HTR-8/SVneo (cell line): ENCODE measurements at regions not wholly inside any gene's neighbourhood (a gene's known extent, or its start where the extent isn't known, plus 50 kb on each side); places are given as distances from the start of the nearest gene placed in this dataset.

ENCODE experiments used
- DNase-seq: peaks from one replicate; pipeline ENCODE4 v3.0.0; 2011; ENCODE audit warnings: low spot score, mixed read lengths; ENCODE audit not compliant: insufficient read length
- FAIRE-seq: peaks from 2 replicates; lab custom pipeline; 2011; peaks lifted over from hg19 to GRCh38; lab: Jason Lieb, UNC

- FAIRE-seq (no peak), DNase-seq (no peak)
Measured at GRCh38 chr3:99071096-99071495, 169.6 kb upstream of the DCBLD2 start.

- FAIRE-seq (no peak), DNase-seq (no peak)
Measured at GRCh38 chr3:99069973-99070372, 168.5 kb upstream of the DCBLD2 start.

DNA sequence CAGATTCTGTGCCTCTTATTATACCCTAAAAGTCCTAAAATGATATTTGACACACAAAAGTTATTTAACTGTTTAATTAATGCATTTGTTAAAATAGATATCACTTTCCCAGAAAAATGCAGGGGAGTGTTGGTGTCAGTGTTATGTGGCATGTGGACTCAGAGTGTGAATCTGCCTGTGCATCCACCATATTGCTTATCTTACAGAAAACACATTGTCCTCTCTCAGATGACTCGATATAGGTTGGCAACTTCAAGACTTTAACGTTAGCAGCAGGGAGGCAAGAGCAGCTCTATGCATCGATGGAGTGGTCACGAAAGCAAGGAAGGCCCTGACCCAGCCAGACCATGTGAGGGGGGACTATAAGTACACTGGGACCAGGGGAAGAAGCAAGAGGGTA, 165.4 kb upstream of the DCBLD2 start:
- DNase-seq (no peak), FAIRE-seq (no peak)

DNA sequence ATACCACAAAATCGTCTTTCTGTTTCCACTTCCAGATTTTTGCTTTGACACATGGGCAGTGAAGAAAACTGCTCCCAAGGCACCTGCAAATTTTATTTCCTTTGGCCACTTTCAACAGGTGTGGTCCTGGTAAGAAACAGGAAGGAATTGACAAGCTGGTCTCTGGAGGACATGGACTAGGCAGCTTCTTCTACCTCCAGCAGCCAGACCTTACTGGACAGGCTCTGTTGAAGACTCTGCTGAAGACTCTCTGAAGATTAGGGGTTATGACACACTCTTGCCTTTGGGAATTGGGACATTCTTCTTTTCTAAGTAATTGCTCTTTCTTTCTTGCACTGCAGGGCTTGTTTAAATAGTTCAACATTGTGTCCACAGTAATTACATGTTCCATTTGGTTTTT, 147.7 kb upstream of the DCBLD2 start:
- FAIRE-seq: no peak
- DNase-seq: no peak

DNA sequence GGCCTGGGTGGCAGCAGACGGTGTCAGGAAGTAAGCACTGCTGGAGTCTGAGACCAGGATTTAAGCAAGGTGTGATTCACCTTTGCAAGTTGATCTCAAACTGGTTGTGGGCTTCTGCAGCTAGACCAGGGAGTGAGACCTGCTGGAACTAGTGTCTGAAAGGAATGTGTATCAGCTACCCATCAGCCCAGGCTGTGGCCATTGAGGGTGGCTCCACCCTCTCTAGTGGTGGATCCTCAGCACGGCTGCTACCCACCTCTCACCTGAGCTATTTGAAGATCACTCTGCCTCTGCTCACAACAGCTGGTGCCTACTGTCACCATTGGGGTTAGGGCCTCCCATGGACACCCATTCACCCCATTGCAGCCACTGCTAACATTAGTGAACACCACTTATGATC, 140.3 kb upstream of the DCBLD2 start:
- DNase-seq (no peak), FAIRE-seq (no peak)

GRCh38 chr3:99031778-99032177, 130.3 kb upstream of the DCBLD2 start:
- DNase-seq (no peak), FAIRE-seq (no peak)

DNA sequence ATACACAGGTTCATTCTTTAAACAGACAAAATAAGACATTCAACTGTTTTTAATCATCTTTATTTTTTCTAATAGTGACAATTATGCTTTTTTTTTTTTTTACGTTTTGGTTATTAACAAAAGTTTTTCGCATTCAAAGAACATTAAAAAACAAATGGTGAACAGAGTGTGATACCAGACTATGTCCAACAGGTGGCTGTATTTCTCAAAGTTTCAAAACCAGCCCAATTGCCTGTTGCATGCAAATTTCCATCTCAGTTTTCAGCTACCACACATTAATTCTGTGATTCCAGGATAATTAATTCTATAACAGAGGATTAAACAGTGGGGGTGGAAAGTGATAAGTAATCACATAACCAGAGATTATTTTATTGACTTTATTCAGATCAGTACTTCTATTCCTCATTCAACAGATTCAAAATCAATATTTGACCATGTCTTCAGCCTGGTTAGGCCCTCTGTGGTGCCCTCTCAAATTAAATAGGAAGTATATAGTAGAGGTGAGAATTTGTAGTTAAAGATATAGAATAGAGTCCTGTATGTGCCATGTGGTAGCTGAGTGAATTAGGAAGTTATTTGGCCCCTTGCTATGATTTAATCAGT, 122.2 kb upstream of the DCBLD2 start:
- no peak for FAIRE-seq
- DNase-seq: peak; percentile 38

DNA sequence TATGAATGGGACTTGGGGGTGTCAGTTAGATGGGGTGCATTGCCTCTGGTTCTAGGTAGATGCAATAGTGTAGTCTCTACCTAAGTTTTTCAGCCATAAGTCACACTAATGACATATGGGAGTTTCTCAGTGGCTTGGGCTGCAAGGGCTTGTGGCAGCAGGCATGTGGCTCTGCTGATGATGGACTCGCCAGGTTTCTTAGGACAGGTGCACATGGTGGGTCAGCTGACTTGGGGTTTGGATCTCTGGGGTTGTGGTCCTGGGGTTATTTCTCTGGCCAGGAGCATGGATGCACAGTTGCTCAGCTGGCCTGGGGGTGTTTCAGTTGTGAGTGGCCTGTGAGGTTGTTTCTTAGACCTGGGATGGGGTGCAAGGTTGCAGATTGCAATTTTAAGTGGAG, 120.0 kb upstream of the DCBLD2 start:
- FAIRE-seq (no peak), DNase-seq (no peak)

GRCh38 chr3:99016452-99016851, 115.0 kb upstream of the DCBLD2 start:
- no peak for DNase-seq
- no peak for FAIRE-seq

GRCh38 chr3:99013777-99014315, 112.4 kb upstream of the DCBLD2 start:
- FAIRE-seq (no peak), DNase-seq (no peak)

DNA sequence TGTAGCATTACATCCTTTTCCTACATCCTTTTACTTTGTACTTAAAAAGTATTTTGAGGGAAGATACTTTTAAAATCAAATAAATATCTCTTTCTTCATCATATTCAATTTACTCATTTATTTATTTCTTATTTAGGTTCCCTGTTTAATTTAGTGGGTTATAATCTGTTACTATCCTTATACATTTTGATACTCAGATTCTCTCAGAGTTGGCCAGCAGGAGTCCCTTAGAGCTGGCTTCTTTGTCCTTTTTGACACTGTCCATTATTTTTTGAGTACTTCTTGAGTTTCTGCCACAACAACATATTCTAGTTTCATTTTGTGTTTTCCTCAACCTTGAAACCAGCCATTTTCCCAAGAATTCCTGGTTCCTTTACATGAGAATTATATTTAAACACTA, 111.6 kb upstream of the DCBLD2 start:
- no peak for DNase-seq
- FAIRE-seq: no peak

GRCh38 chr3:99012051-99012450, 110.6 kb upstream of the DCBLD2 start:
- FAIRE-seq: no peak
- DNase-seq: no peak

DNA sequence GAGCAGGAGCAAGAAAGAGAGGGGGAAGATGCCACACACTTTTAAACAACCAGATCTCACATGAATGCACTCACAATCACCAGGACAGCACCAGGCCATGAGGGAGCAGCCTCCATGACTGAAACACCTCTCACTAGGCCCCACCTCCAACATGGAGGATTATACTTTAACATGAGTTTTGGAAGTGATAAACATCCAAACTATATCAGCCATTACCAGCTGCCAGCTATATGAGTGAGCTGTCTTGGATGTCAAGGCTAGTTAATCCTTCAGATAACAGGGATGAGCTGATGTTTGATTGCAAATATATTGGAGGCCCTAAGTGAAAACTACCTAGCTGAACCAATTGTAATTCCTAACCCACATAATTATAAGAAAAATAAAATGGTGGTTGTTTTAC, 108.4 kb upstream of the DCBLD2 start:
- DNase-seq (no peak), FAIRE-seq (no peak)

GRCh38 chr3:99006686-99007085, 105.2 kb upstream of the DCBLD2 start:
- no peak for FAIRE-seq

GRCh38 chr3:98999675-99000074, 98.2 kb upstream of the DCBLD2 start:
- no peak for DNase-seq
- no peak for FAIRE-seq

More at GRCh38 chr3:99006686-99007085, 105.2 kb upstream of the DCBLD2 start:
- DNase-seq: no peak

- FAIRE-seq (peak; percentile 71), DNase-seq (no peak)
Measured at GRCh38 chr3:98994128-98994762, 92.8 kb upstream of the DCBLD2 start.

DNA sequence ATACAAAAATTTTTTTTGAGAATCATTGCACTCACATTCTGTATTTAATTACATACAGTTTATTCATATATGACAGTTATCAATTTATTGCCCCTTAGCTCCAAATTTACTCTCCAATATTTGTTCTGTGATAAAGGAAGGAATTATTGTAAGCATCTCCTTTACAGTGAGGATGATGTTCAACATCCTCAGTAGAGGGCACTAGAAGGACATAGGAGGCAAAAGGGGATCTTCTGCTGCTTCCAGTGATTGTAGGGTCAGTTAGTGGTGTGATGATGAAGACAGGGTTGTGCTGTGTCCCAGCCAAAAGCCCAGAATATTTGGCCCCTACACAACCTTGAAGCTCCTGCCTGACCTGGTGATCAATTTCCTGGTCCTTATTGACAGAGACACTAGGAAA, 89.9 kb upstream of the DCBLD2 start:
- no peak for FAIRE-seq

GRCh38 chr3:98990657-98991056, 89.2 kb upstream of the DCBLD2 start:
- DNase-seq (no peak), FAIRE-seq (no peak)

More for the DNA sequence above, 89.9 kb upstream of the DCBLD2 start:
- DNase-seq: no peak

DNA sequence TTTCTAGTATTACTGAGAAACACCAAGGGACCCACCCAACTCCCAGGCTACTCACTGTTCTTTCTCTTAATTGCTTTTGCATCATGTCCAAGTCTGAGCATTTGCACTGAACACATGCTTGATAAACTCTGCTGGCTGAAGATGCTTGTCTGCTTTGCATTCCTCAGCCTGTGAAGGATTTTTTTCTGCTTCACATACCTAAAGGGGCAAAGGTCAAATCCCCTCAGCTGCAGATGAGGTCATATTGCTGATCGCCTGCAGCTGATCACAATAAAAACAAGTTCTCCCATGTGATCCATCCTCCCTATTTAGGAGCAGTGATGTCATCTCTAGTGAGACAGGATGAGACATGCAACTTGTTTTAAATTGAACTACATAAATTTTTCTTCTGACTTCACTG, 84.6 kb upstream of the DCBLD2 start:
- DNase-seq (peak; percentile 51), FAIRE-seq (peak; percentile 89)

GRCh38 chr3:98985431-98985830, 83.9 kb upstream of the DCBLD2 start:
- no peak for FAIRE-seq
- DNase-seq: no peak

DNA sequence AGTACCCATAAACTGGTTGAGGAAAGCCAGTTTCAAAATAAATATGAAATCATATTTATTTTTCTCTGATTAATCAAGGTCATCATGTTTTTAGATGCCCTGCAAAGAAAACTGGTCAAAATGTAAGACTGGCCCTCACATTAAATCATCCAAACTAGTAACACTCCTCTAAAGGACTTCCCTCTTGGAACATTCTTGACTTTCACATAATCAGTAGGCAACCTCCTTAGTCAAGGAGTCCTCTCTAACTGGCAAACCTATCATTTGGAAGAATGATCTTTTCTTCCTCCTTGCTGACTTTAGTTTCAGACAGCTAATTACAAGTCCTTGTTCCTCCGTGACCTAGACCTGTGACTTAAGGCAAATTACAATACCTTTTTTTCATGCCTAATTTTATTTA, 82.5 kb upstream of the DCBLD2 start:
- DNase-seq: no peak
- no peak for FAIRE-seq

DNA sequence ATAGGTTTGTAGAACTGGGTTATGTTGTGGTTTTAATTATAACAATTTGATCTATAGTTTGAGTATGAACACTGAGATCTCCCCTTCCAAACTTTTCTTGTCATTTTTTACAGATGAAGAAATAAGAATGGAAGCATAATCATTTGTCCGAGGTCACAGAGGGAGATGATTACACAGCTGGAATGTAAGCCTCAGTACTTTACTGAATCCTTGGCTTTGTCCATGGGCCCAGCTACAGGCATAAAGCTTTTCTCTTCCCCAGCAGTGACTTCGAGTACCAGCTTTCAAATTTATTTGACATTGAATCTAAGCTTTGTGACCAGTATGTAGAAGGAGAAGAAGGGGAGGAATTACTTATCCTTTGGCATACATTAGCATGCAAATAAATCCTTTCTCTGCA, 80.9 kb upstream of the DCBLD2 start:
- DNase-seq: no peak
- FAIRE-seq: no peak
